Spleen (tissue), 7 donors: ENCODE measurements at regions not wholly inside any gene's neighbourhood (a gene's known extent, or its start where the extent isn't known, plus 50 kb on each side); places are given as distances from the start of the nearest gene placed in this dataset.

ENCODE experiments used
- POLR2A ChIP-seq, 3 donors: fragments of 450-650 bp; IDR thresholded peaks; one replicate each; pipeline ENCODE4 v1.5.1; 2017; ENCODE audit warnings: antibody characterized with exemption in 3 of 3, mild to moderate bottlenecking in 1 of 3
- POLR2AphosphoS5 ChIP-seq, 3 donors: sonication (generic); formaldehyde crosslinking; IDR thresholded peaks; one replicate each; pipeline ENCODE4 v1.5.1; 2017; ENCODE audit warnings: antibody characterized with exemption in 3 of 3
- TF ChIP-seq, protein P1 (sequence below), 11 experiments: fragments of 200-600 bp in 7 of 11; fragments of 450-650 bp in 4 of 11; sonication (generic) in 4 of 11; IDR thresholded peaks in 8 of 11; conservative IDR thresholded peaks in 3 of 11; 1 replicate in 7 of 11; 2 replicates in 4 of 11; pipeline versions ENCODE4 v1.4.0 to v1.8.0; 2016 to 2021; ENCODE audit warnings: antibody characterized with exemption in 11 of 11, inconsistent platforms in 4 of 11, mild to moderate bottlenecking in 1 of 11
- donor health status: DM: no; HTN: no; CAD: no; lungs with moderate emphysema.
- donor health status: DM: no; HTN: no; CAD: no.
- donor health status: DM: no; HTN: no; CAD: no.

GRCh38 chr11:41612415-41612814 is 153.0 kb upstream of the LRRC4C start:
- TF ChIP-seq, protein P1, sequence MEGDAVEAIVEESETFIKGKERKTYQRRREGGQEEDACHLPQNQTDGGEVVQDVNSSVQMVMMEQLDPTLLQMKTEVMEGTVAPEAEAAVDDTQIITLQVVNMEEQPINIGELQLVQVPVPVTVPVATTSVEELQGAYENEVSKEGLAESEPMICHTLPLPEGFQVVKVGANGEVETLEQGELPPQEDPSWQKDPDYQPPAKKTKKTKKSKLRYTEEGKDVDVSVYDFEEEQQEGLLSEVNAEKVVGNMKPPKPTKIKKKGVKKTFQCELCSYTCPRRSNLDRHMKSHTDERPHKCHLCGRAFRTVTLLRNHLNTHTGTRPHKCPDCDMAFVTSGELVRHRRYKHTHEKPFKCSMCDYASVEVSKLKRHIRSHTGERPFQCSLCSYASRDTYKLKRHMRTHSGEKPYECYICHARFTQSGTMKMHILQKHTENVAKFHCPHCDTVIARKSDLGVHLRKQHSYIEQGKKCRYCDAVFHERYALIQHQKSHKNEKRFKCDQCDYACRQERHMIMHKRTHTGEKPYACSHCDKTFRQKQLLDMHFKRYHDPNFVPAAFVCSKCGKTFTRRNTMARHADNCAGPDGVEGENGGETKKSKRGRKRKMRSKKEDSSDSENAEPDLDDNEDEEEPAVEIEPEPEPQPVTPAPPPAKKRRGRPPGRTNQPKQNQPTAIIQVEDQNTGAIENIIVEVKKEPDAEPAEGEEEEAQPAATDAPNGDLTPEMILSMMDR (IDR thresholded peaks at IDR 0.05 in 8 of 11, conservative IDR thresholded peaks at IDR 0.05 in 3 of 11) = peak in 1 of 11 experiments; percentile 7
- TF ChIP-seq POLR2A (IDR thresholded peaks at IDR 0.05) = no peak
- no peak for TF ChIP-seq POLR2AphosphoS5 (IDR thresholded peaks at IDR 0.05)
